SK-N-SH (cell line): ENCODE measurements at regions not wholly inside any gene's neighbourhood (a gene's known extent, or its start where the extent isn't known, plus 50 kb on each side); places are given as distances from the start of the nearest gene placed in this dataset.

Experiments
- EP300 ChIP-seq, 2 experiments: IDR thresholded peaks; 2 replicates each; pipeline versions ENCODE4 v1.4.0 to v1.6.1; 2012; ENCODE audit warnings: borderline replicate concordance in 1 of 2, low read depth in 1 of 2, low read length in 1 of 2
- EZH2phosphoT487 ChIP-seq: fragments of 200-600 bp; sonication (generic); IDR thresholded peaks from 2 replicates; pipeline ENCODE4 v1.6.1; 2017; ENCODE audit warnings: low read depth, mixed run types, mild to moderate bottlenecking, antibody characterized with exemption, moderate library complexity, borderline replicate concordance
- MAX ChIP-seq: IDR thresholded peaks from 2 replicates; pipeline ENCODE4 v1.4.0; 2012; ENCODE audit warnings: low read depth
- RFX5 ChIP-seq: IDR thresholded peaks from 2 replicates; pipeline ENCODE4 v1.6.1; 2012; ENCODE audit warnings: mild to moderate bottlenecking, improper control_type of control experiment, low read length
- SIN3A ChIP-seq: IDR thresholded peaks from 2 replicates; pipeline ENCODE4 v1.6.1; 2012; ENCODE audit warnings: low read depth, mild to moderate bottlenecking, low read length, moderate library complexity, borderline replicate concordance
- SMC3 ChIP-seq: IDR thresholded peaks from 2 replicates; pipeline ENCODE4 v1.6.1; 2012; ENCODE audit warnings: low read depth, low read length, improper control_type of control experiment
- TAF1 ChIP-seq: IDR thresholded peaks from 2 replicates; pipeline ENCODE4 v1.6.1; 2012; ENCODE audit warnings: low read depth, mild to moderate bottlenecking, low read length, moderate library complexity, borderline replicate concordance
- TF ChIP-seq, protein P1 (sequence below): fragments of 200-600 bp; sonication (generic); IDR thresholded peaks from 2 replicates; pipeline ENCODE4 v1.6.1; 2017; ENCODE audit warnings: antibody characterized with exemption, mild to moderate bottlenecking, moderate library complexity
- TF ChIP-seq, protein P2 (sequence below): IDR thresholded peaks from 2 replicates; pipeline ENCODE4 v1.4.0; 2012; ENCODE audit warnings: low read depth, borderline replicate concordance

GRCh38 chr2:191514613-191515012 lies 163.3 kb upstream of the NABP1 start:
- TF ChIP-seq, protein P1, sequence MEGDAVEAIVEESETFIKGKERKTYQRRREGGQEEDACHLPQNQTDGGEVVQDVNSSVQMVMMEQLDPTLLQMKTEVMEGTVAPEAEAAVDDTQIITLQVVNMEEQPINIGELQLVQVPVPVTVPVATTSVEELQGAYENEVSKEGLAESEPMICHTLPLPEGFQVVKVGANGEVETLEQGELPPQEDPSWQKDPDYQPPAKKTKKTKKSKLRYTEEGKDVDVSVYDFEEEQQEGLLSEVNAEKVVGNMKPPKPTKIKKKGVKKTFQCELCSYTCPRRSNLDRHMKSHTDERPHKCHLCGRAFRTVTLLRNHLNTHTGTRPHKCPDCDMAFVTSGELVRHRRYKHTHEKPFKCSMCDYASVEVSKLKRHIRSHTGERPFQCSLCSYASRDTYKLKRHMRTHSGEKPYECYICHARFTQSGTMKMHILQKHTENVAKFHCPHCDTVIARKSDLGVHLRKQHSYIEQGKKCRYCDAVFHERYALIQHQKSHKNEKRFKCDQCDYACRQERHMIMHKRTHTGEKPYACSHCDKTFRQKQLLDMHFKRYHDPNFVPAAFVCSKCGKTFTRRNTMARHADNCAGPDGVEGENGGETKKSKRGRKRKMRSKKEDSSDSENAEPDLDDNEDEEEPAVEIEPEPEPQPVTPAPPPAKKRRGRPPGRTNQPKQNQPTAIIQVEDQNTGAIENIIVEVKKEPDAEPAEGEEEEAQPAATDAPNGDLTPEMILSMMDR, result no peak
- TF ChIP-seq, protein P2, sequence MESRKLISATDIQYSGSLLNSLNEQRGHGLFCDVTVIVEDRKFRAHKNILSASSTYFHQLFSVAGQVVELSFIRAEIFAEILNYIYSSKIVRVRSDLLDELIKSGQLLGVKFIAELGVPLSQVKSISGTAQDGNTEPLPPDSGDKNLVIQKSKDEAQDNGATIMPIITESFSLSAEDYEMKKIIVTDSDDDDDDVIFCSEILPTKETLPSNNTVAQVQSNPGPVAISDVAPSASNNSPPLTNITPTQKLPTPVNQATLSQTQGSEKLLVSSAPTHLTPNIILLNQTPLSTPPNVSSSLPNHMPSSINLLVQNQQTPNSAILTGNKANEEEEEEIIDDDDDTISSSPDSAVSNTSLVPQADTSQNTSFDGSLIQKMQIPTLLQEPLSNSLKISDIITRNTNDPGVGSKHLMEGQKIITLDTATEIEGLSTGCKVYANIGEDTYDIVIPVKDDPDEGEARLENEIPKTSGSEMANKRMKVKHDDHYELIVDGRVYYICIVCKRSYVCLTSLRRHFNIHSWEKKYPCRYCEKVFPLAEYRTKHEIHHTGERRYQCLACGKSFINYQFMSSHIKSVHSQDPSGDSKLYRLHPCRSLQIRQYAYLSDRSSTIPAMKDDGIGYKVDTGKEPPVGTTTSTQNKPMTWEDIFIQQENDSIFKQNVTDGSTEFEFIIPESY, result no peak
- TF ChIP-seq TAF1 (no peak), EP300 (IDR thresholded peaks at IDR 0.05; ENCODE audit: borderline replicate concordance in 1 of 2, low read depth in 1 of 2, low read length in 1 of 2) (no peak), RFX5 (no peak), EZH2phosphoT487 (no peak), SMC3 (no peak), SIN3A (no peak), MAX (no peak)
